ENCODE measurements at regions not wholly inside any gene's neighbourhood (a gene's known extent, or its start where the extent isn't known, plus 50 kb on each side); places are given as distances from the start of the nearest gene placed in this dataset.

DNA sequence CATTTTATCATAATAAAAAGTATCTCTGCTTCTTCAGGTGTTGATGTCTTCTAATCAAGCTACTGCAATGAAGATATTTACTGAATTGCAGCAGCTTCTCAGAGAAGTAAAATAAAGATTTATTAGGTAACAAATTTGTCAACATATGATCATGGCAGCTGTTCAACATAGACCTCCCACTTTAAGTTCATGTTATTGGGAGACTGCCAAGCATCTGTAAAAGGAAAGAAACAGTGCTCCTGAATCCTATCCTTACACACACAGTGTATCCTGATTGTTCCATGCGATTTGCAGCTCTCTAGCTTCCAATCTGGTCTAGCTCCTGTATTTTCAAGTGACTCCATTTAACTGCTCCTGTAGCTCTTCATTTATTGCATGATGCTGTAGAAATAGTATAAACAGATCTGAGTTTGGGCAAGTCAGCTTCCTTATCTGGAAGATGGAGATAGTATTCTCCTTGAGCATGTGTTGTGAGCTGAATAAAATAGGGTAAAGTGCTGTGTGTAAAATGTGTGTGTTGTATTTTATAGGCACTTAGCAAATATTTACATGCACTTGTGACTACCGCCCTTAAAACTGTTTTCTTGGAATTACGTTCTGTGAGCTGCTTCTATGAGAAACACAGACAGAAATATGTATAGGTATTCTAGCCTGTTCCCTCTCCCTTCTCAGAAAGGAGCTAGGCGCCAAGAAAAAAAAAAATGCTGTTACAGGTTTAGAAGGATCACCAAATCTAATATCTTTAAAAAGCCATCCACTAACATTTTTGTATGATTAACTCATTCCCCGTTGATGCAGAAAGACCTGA, 290.6 kb downstream of the JRKL start:
- TF ChIP-seq, protein P1, sequence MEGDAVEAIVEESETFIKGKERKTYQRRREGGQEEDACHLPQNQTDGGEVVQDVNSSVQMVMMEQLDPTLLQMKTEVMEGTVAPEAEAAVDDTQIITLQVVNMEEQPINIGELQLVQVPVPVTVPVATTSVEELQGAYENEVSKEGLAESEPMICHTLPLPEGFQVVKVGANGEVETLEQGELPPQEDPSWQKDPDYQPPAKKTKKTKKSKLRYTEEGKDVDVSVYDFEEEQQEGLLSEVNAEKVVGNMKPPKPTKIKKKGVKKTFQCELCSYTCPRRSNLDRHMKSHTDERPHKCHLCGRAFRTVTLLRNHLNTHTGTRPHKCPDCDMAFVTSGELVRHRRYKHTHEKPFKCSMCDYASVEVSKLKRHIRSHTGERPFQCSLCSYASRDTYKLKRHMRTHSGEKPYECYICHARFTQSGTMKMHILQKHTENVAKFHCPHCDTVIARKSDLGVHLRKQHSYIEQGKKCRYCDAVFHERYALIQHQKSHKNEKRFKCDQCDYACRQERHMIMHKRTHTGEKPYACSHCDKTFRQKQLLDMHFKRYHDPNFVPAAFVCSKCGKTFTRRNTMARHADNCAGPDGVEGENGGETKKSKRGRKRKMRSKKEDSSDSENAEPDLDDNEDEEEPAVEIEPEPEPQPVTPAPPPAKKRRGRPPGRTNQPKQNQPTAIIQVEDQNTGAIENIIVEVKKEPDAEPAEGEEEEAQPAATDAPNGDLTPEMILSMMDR (optimal IDR thresholded peaks at IDR 0.05 in 1 of 3, IDR thresholded peaks at IDR 0.05 in 1 of 3, conservative IDR thresholded peaks at IDR 0.05 in 1 of 3; ENCODE audit: extremely low read depth in 1 of 3, insufficient read depth in 2 of 3, low read length in 3 of 3) = no peak
- no peak for TF ChIP-seq EZH2 (IDR thresholded peaks at IDR 0.05; ENCODE audit: low read length)
